OCI-LY7 (cell line): ENCODE measurements at regions not wholly inside any gene's neighbourhood (a gene's known extent, or its start where the extent isn't known, plus 50 kb on each side); places are given as distances from the start of the nearest gene placed in this dataset.

Source experiments
- CTCF ChIP-seq: fragments of 200-600 bp; sonication (generic); conservative IDR thresholded peaks from 2 replicates; pipeline ENCODE4 v1.5.1; 2014; ENCODE audit warnings: mild to moderate bottlenecking, antibody characterized with exemption, low read length, moderate library complexity, mixed read lengths
- EZH2phosphoT487 ChIP-seq: fragments of 200-600 bp; sonication (generic); IDR thresholded peaks from 2 replicates; pipeline ENCODE4 v1.6.1; 2018; ENCODE audit warnings: low read depth, borderline replicate concordance, mild to moderate bottlenecking, mixed run types, antibody characterized with exemption, low read length, moderate library complexity, mixed read lengths

- TF ChIP-seq CTCF = 0 out of 2 replicates have a peak, but pooled peaks have one; percentile 24
- no peak for TF ChIP-seq EZH2phosphoT487
Measured at GRCh38 chr15:31964586-31965307, 65.6 kb upstream of the CHRNA7 start.
